Upper lobe of right lung (tissue), 1 donor: ENCODE measurements at regions not wholly inside any gene's neighbourhood (a gene's known extent, or its start where the extent isn't known, plus 50 kb on each side); places are given as distances from the start of the nearest gene placed in this dataset.

Experiments
- ATAC-seq: fragments of 200-7000 bp; cut with Tn5 transposase; one replicate; pipeline ENCODE4 v1.9.1; 2020; ENCODE audit warnings: mild to moderate bottlenecking, moderate library complexity
- DNase-seq: peaks from one replicate; pipeline ENCODE4 v3.0.0-alpha.2; 2020
- H3K27ac ChIP-seq: fragments of 200-600 bp; one replicate; pipeline ENCODE4 v1.8.0; 2022
- H3K27me3 ChIP-seq: fragments of 200-600 bp; one replicate; pipeline ENCODE4 v1.8.0; 2022; ENCODE audit warnings: mild to moderate bottlenecking
- H3K36me3 ChIP-seq: fragments of 200-600 bp; one replicate; pipeline ENCODE4 v1.8.0; 2022
- H3K4me1 ChIP-seq: fragments of 200-600 bp; one replicate; pipeline ENCODE4 v1.8.0; 2022
- H3K4me3 ChIP-seq: fragments of 200-600 bp; one replicate; pipeline ENCODE4 v1.8.0; 2022; ENCODE audit warnings: mild to moderate bottlenecking
- H3K9me3 ChIP-seq: fragments of 200-600 bp; one replicate; pipeline ENCODE4 v1.8.0; 2022
- CTCF ChIP-seq: fragments of 200-600 bp; IDR thresholded peaks from one replicate; pipeline ENCODE4 v1.8.0; 2022; ENCODE audit warnings: antibody characterized with exemption
- intact Hi-C: fragments of 100-400 bp; cut with DNase I; formaldehyde crosslinking; loops from one replicate; pipeline ENCODE4 v1.11.0; 2022
- donor health status: DM: no; HTN: yes; CAD: no; lungs with severe emphysema.

DNA sequence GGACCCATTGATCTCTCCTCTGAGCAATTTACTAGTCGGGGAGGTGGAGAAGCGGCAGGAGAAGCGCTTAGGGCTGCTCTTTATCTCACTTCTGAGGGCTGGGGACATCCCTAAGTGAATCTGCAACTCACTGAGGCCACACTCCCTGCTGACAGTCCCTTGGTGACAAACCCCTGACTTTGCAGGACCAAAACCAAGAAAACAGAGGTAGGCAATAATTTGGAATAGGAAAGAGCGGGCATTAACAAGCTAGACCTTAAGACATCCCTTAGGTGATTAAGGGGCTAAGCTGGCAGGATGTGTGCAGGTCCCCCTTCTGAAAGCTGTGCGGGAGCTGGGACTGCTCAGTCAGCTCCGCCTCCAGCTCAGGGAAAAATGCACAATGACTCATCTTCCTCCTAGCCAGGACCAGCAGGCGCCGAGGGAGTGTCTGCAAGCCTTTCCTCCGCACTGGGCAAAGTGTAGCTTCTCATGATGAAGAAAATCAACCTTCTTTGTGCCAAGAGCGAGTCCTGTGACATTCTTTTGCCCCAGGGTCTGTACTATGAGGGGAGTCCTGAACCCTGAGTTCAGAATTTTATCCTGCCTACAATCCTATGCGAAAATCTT lies 63.3 kb downstream of the BOD1L2 start:
- intact Hi-C loops = no loop called here
- no peak for TF ChIP-seq CTCF
- H3K9me3 ChIP-seq = no peaks in the 10 kb centered on the region
- H3K36me3 ChIP-seq = no peaks in the 10 kb centered on the region
- no peaks in the 10 kb centered on the region for H3K4me1 ChIP-seq
- H3K27ac ChIP-seq = no peak overlapping the region
- ATAC-seq = peak; percentile 78
- no peak overlapping the region for H3K4me3 ChIP-seq
- peaks cover 7% of the 10 kb centered on the region for H3K27me3 ChIP-seq
- DNase-seq = no peak

- H3K27me3 ChIP-seq = peaks cover 7% of the 10 kb centered on the region
- H3K9me3 ChIP-seq = no peaks in the 10 kb centered on the region
- no peak for TF ChIP-seq CTCF
- intact Hi-C loops = no loop called here
- no peak overlapping the region for H3K27ac ChIP-seq
- H3K4me1 ChIP-seq = no peaks in the 10 kb centered on the region
- H3K4me3 ChIP-seq = no peak overlapping the region
- DNase-seq (no peak), ATAC-seq (no peak)
- H3K36me3 ChIP-seq = no peaks in the 10 kb centered on the region
Observed at GRCh38 chr18:57210716-57211411, 64.0 kb downstream of the BOD1L2 start.

GRCh38 chr18:57211412-57211750 lies 64.5 kb downstream of the BOD1L2 start:
- H3K36me3 ChIP-seq = no peaks in the 10 kb centered on the region
- no peaks in the 10 kb centered on the region for H3K9me3 ChIP-seq
- H3K4me3 ChIP-seq = no peak overlapping the region
- DNase-seq (no peak), ATAC-seq (no peak)
- peaks cover 7% of the 10 kb centered on the region for H3K27me3 ChIP-seq
- H3K4me1 ChIP-seq = no peaks in the 10 kb centered on the region
- intact Hi-C loops = no loop called here
- TF ChIP-seq CTCF = no peak
- H3K27ac ChIP-seq = no peak overlapping the region

GRCh38 chr18:57211776-57212175 lies 64.9 kb downstream of the BOD1L2 start:
- intact Hi-C loops = no loop called here
- ATAC-seq (no peak), DNase-seq (no peak)
- Histone ChIP-seq H3K36me3 (no peaks in the 10 kb centered on the region), H3K27ac (no peak overlapping the region), H3K27me3 (peaks cover 7% of the 10 kb centered on the region), H3K4me3 (no peak overlapping the region), H3K9me3 (no peaks in the 10 kb centered on the region), H3K4me1 (no peaks in the 10 kb centered on the region)
- TF ChIP-seq CTCF = no peak

DNA sequence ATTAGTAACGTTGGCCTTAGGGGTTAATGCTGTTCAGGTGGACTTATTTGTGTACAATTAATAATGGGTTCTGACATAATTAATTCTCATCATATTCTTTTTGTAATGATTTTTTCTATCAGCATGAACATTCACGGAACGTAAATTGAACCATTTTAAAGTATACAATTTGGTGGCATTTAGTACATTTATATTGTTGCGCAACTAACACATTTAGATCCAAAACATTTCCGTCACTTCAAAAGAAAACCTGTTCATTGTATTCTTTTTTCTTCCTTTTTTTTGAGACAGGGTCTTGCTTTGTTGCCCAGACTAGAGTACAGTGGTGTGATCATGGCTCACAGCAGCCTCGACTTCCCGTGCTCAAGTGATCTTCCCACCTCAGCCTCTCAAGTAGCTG lies 65.8 kb downstream of the BOD1L2 start:
- Histone ChIP-seq H3K27me3 (peaks cover 7% of the 10 kb centered on the region), H3K27ac (no peak overlapping the region), H3K36me3 (no peaks in the 10 kb centered on the region), H3K9me3 (no peaks in the 10 kb centered on the region), H3K4me1 (no peaks in the 10 kb centered on the region), H3K4me3 (no peak overlapping the region)
- TF ChIP-seq CTCF = no peak
- ATAC-seq = no peak
- DNase-seq = no peak
- intact Hi-C loops = no loop called here
